Mesendoderm (in vitro differentiated cells): ENCODE measurements at regions not wholly inside any gene's neighbourhood (a gene's known extent, or its start where the extent isn't known, plus 50 kb on each side); places are given as distances from the start of the nearest gene placed in this dataset.

Experiments
- DNase-seq: peaks from one replicate; pipeline ENCODE4 v3.0.0; 2013
- H2AK5ac ChIP-seq: 2 replicates; pipeline ENCODE4 v1.6.1; 2013; ENCODE audit warnings: low read length, inconsistent platforms
- H2BK120ac ChIP-seq: 2 replicates; pipeline ENCODE4 v1.6.1; 2013; ENCODE audit warnings: low read depth, mild to moderate bottlenecking, low read length, moderate library complexity, mixed read lengths
- H2BK15ac ChIP-seq: replicated peaks from 2 replicates; pipeline ENCODE4 v1.6.1; 2013; ENCODE audit warnings: low read depth, mild to moderate bottlenecking, moderate library complexity
- H2BK5ac ChIP-seq: 2 replicates; pipeline ENCODE4 v1.6.1; 2013; ENCODE audit warnings: low read length, inconsistent platforms
- H3K18ac ChIP-seq: 2 replicates; pipeline ENCODE4 v1.6.1; 2013; ENCODE audit warnings: mild to moderate bottlenecking, low read length, mixed read lengths
- H3K23ac ChIP-seq: one replicate; pipeline ENCODE4 v1.6.1; 2013; ENCODE audit warnings: low read length
- H3K27ac ChIP-seq: 2 replicates; pipeline ENCODE4 v1.5.1; 2013; ENCODE audit warnings: low read depth, mild to moderate bottlenecking, inconsistent platforms, low read length, moderate library complexity
- H3K27me3 ChIP-seq: 2 replicates; pipeline ENCODE4 v1.6.1; 2013; ENCODE audit warnings: low read length, control low read depth, mild to moderate bottlenecking, inconsistent platforms; ENCODE audit not compliant: insufficient read depth, poor library complexity
- H3K36me3 ChIP-seq: 2 replicates; pipeline ENCODE4 v1.6.1; 2013; ENCODE audit warnings: low read length, inconsistent platforms; ENCODE audit not compliant: control insufficient read depth, insufficient read depth
- H3K4ac ChIP-seq: one replicate; pipeline ENCODE4 v1.6.1; 2013; ENCODE audit warnings: low read depth, mild to moderate bottlenecking, low read length, moderate library complexity
- H3K4me1 ChIP-seq: 2 replicates; pipeline ENCODE4 v1.6.1; 2013; ENCODE audit warnings: low read depth, low read length, inconsistent platforms; ENCODE audit not compliant: control insufficient read depth
- H3K4me2 ChIP-seq: 2 replicates; pipeline ENCODE4 v1.6.1; 2013; ENCODE audit warnings: low read length
- H3K4me3 ChIP-seq: 2 replicates; pipeline ENCODE4 v1.5.1; 2013; ENCODE audit warnings: mild to moderate bottlenecking, low read length
- H3K56ac ChIP-seq: one replicate; pipeline ENCODE4 v1.6.1; 2013; ENCODE audit warnings: low read length
- H3K79me1 ChIP-seq: 2 replicates; pipeline ENCODE4 v1.6.1; 2013; ENCODE audit warnings: low read length, inconsistent platforms
- H3K79me2 ChIP-seq: 2 replicates; pipeline ENCODE4 v1.6.1; 2013; ENCODE audit warnings: mild to moderate bottlenecking, low read length; ENCODE audit not compliant: control insufficient read depth, insufficient read depth
- H3K9ac ChIP-seq: 2 replicates; pipeline ENCODE4 v1.6.1; 2013; ENCODE audit warnings: low read length, inconsistent platforms
- H4K5ac ChIP-seq: one replicate; pipeline ENCODE4 v1.6.1; 2013; ENCODE audit warnings: low read length
- H4K8ac ChIP-seq: one replicate; pipeline ENCODE4 v1.6.1; 2013; ENCODE audit warnings: low read depth, mild to moderate bottlenecking, control low read depth, low read length, moderate library complexity
- WGBS: extraction: QIAGEN DNeasy Blood & Tissue Kit; methylation state at CpG from one replicate; pipeline ENCODE4 v1.1.7; 2013; ENCODE audit warnings: low lambda C conversion rate, missing lambda C conversion rate; ENCODE audit not compliant: insufficient coverage; ENCODE audit errors: extremely low coverage; 5-methylcytosine and 5-hydroxymethylcytosine counted together

DNA sequence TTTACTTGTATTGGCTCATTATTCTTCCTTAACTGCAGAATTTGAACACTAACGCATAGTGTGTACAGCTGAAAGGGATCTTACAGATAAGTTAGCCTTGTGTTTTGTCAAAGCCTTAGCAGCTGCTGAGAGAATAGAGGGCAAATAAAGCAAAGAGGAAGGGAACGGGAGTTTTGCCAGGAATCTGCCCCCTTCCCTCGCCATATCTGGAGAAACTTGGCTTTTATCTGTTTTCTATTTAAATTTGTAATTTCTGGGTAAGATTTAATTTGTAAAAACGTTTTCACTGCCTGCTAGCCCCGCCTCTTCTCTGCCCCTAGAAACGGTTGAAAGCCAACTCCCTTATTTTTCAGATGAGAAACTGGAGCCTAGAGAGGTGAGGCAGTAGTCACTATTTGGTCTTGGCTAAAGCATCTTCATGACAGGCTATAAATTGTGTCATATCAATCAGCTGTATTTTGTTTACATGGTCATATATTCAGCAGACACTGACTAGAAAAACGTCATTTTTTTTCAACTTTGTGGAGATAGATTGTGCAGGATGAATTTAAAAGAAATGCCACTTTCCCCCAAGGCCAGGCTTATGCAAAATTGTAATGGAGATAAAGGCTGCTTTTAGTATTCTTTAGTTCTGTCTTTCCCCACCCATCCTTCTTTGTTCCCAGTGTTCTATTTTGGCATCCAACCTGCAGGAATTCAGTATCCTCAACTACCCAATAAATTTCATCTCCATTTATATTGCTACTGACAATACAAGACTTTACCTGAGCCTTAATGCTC, 319.4 kb downstream of the SH2D1A start:
- Histone ChIP-seq H3K27me3 (no peaks in the 10 kb centered on the region), H2AK5ac (no peak overlapping the region), H4K8ac (no peak overlapping the region), H3K4me1 (no peaks in the 10 kb centered on the region), H3K79me1 (no peaks in the 10 kb centered on the region), H3K56ac (no peak overlapping the region), H3K4me3 (no peak overlapping the region), H2BK15ac (no peak overlapping the region), H4K5ac (no peak overlapping the region), H3K4ac (no peak overlapping the region), H3K4me2 (no peak overlapping the region), H3K79me2 (no peaks in the 10 kb centered on the region), H3K9ac (no peak overlapping the region), H3K18ac (no peak overlapping the region), H3K27ac (no peak overlapping the region), H3K36me3 (no peaks in the 10 kb centered on the region), H2BK120ac (no peak overlapping the region), H2BK5ac (no peak overlapping the region), H3K23ac (no peak overlapping the region)
- WGBS, result no CpG with 5 or more reads among the region's 7 CpGs
- DNase-seq, result no peak

- no peak overlapping the region for H3K4ac ChIP-seq
- no peak overlapping the region for H3K4me3 ChIP-seq
- no peak overlapping the region for H3K23ac ChIP-seq
- no peak overlapping the region for H4K8ac ChIP-seq
- no peak overlapping the region for H2BK5ac ChIP-seq
- no peaks in the 10 kb centered on the region for H3K4me1 ChIP-seq
- no peaks in the 10 kb centered on the region for H3K27me3 ChIP-seq
- H3K79me1 ChIP-seq, result no peaks in the 10 kb centered on the region
- no peak overlapping the region for H3K18ac ChIP-seq
- no peak overlapping the region for H3K4me2 ChIP-seq
- H3K56ac ChIP-seq, result no peak overlapping the region
- no peak overlapping the region for H2BK120ac ChIP-seq
- H3K9ac ChIP-seq, result no peak overlapping the region
- DNase-seq, result no peak
- no peaks in the 10 kb centered on the region for H3K36me3 ChIP-seq
- no peak overlapping the region for H2BK15ac ChIP-seq
- no CpG with 5 or more reads among the region's 3 CpGs for WGBS
- H3K79me2 ChIP-seq, result no peaks in the 10 kb centered on the region
- no peak overlapping the region for H4K5ac ChIP-seq
- no peak overlapping the region for H2AK5ac ChIP-seq
- H3K27ac ChIP-seq, result no peak overlapping the region
These were observed 332.8 kb downstream of the SH2D1A start for GRCh38 chrX:124679199-124679598.

GRCh38 chrX:124680287-124680686, 333.9 kb downstream of the SH2D1A start:
- no peak overlapping the region for H3K23ac ChIP-seq
- H3K4me1 ChIP-seq, result no peaks in the 10 kb centered on the region
- H3K79me1 ChIP-seq, result no peaks in the 10 kb centered on the region
- no peak overlapping the region for H3K4me2 ChIP-seq
- H3K27me3 ChIP-seq, result no peaks in the 10 kb centered on the region
- no peak overlapping the region for H2BK15ac ChIP-seq
- no peak overlapping the region for H3K4me3 ChIP-seq
- H4K8ac ChIP-seq, result no peak overlapping the region
- H3K56ac ChIP-seq, result no peak overlapping the region
- no peaks in the 10 kb centered on the region for H3K79me2 ChIP-seq
- H2AK5ac ChIP-seq, result no peak overlapping the region
- no peak overlapping the region for H3K18ac ChIP-seq
- H3K27ac ChIP-seq, result no peak overlapping the region
- DNase-seq, result no peak
- H2BK120ac ChIP-seq, result no peak overlapping the region
- H3K9ac ChIP-seq, result no peak overlapping the region
- H3K4ac ChIP-seq, result no peak overlapping the region
- H2BK5ac ChIP-seq, result no peak overlapping the region
- H3K36me3 ChIP-seq, result no peaks in the 10 kb centered on the region
- WGBS, result 100% methylated on average over 1 of the region's 2 CpGs
- H4K5ac ChIP-seq, result no peak overlapping the region

- no peaks in the 10 kb centered on the region for H3K4me1 ChIP-seq
- no peak overlapping the region for H2BK5ac ChIP-seq
- H2AK5ac ChIP-seq, result no peak overlapping the region
- no peak overlapping the region for H3K18ac ChIP-seq
- no peaks in the 10 kb centered on the region for H3K79me2 ChIP-seq
- H3K4ac ChIP-seq, result no peak overlapping the region
- H2BK15ac ChIP-seq, result no peak overlapping the region
- no peaks in the 10 kb centered on the region for H3K27me3 ChIP-seq
- no peak overlapping the region for H4K8ac ChIP-seq
- H3K23ac ChIP-seq, result no peak overlapping the region
- H3K56ac ChIP-seq, result no peak overlapping the region
- no peak overlapping the region for H3K4me2 ChIP-seq
- H2BK120ac ChIP-seq, result no peak overlapping the region
- H3K27ac ChIP-seq, result no peak overlapping the region
- H3K36me3 ChIP-seq, result no peaks in the 10 kb centered on the region
- H3K4me3 ChIP-seq, result no peak overlapping the region
- DNase-seq, result no peak
- no CpG with 5 or more reads among the region's 3 CpGs for WGBS
- H4K5ac ChIP-seq, result no peak overlapping the region
- H3K79me1 ChIP-seq, result no peaks in the 10 kb centered on the region
- H3K9ac ChIP-seq, result no peak overlapping the region
These were observed 344.1 kb downstream of the SH2D1A start for GRCh38 chrX:124690495-124690894.

- Histone ChIP-seq H2BK5ac (no peak overlapping the region), H3K79me1 (no peaks in the 10 kb centered on the region), H4K8ac (no peak overlapping the region), H3K4ac (no peak overlapping the region), H2BK120ac (no peak overlapping the region), H3K18ac (no peak overlapping the region), H3K56ac (no peak overlapping the region), H3K9ac (no peak overlapping the region), H3K27me3 (no peaks in the 10 kb centered on the region), H3K27ac (no peak overlapping the region), H2BK15ac (no peak overlapping the region), H3K36me3 (no peaks in the 10 kb centered on the region), H4K5ac (no peak overlapping the region), H3K4me2 (no peak overlapping the region), H3K4me1 (no peaks in the 10 kb centered on the region), H3K23ac (no peak overlapping the region), H3K4me3 (no peak overlapping the region), H2AK5ac (no peak overlapping the region), H3K79me2 (no peaks in the 10 kb centered on the region)
- no CpG with 5 or more reads among the region's 2 CpGs for WGBS
- no peak for DNase-seq
These were observed 353.5 kb downstream of the SH2D1A start for GRCh38 chrX:124699876-124700275.

GRCh38 chrX:124717537-124717936, 371.2 kb downstream of the SH2D1A start:
- no peak overlapping the region for H3K23ac ChIP-seq

More at GRCh38 chrX:124717537-124717936, 371.2 kb downstream of the SH2D1A start:
- no CpG with 5 or more reads among the region's 1 CpG for WGBS
- Histone ChIP-seq H3K79me1 (no peaks in the 10 kb centered on the region), H3K18ac (no peak overlapping the region), H3K36me3 (no peaks in the 10 kb centered on the region), H3K4me3 (no peak overlapping the region), H3K79me2 (no peaks in the 10 kb centered on the region), H3K9ac (no peak overlapping the region), H3K27me3 (no peaks in the 10 kb centered on the region), H3K27ac (no peak overlapping the region), H3K4ac (no peak overlapping the region), H2BK120ac (no peak overlapping the region), H3K56ac (no peak overlapping the region), H3K4me2 (no peak overlapping the region), H2BK5ac (no peak overlapping the region), H4K5ac (no peak overlapping the region), H2BK15ac (no peak overlapping the region), H4K8ac (no peak overlapping the region), H3K4me1 (no peaks in the 10 kb centered on the region), H2AK5ac (no peak overlapping the region)
- no peak for DNase-seq
